ENCODE measurements at regions not wholly inside any gene's neighbourhood (a gene's known extent, or its start where the extent isn't known, plus 50 kb on each side); places are given as distances from the start of the nearest gene placed in this dataset.

DNA sequence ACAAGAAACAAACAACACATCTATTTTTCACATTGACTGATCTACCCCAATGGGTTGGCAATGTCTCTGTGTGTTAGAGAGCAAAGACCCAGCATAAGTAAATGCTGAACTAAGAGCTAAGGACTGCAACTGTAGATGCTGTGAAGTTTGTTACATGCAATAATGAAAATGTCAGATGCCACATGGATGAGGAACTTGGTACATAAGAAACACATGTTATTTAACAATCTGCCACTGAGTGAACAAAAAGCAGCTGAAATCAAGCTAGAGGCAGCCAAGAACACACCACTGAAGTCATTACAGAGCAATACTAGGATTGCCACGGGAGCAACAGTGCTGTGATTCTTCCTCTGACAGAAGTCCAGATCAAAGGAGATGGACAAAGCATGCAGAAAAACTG is 389.4 kb downstream of the CDH2 start:
- Histone ChIP-seq H3K4me3 (ENCODE audit: low read depth in 2 of 2, low read length in 2 of 2) (no peak overlapping the region), H3K27ac (ENCODE audit: low read length) (no peak overlapping the region), H3K27me3 (ENCODE audit: control insufficient read depth, insufficient read depth, low read length) (no peaks in the 10 kb centered on the region), H3K36me3 (ENCODE audit: control insufficient read depth, insufficient read depth, low read length) (no peaks in the 10 kb centered on the region), H3K9me3 (ENCODE audit: control insufficient read depth, insufficient read depth, low read depth, low read length) (no peaks in the 10 kb centered on the region), H3K4me1 (ENCODE audit: control insufficient read depth, insufficient read depth, low read length) (no peaks in the 10 kb centered on the region)
- DNase-seq (ENCODE audit: low read depth, low spot score): no peak
- ATAC-seq: no peak
- ChIA-PET POLR2A (no interaction called here), CTCF (no interaction called here)
- in situ Hi-C loops (cut with HindIII; ENCODE audit: low pct_unique_long_range_greater_than_20kb, low sequenced_read_pairs) (no loop called here), intact Hi-C loops (cut with micrococcal nuclease; ENCODE audit: unreplicated experiment) (no loop called here)
- no peak for TF ChIP-seq POLR2AphosphoS5 (IDR thresholded peaks at IDR 0.05; ENCODE audit: low read depth, low read length)
- no TSS peak for BruUV-seq (replicated peaks)

DNA sequence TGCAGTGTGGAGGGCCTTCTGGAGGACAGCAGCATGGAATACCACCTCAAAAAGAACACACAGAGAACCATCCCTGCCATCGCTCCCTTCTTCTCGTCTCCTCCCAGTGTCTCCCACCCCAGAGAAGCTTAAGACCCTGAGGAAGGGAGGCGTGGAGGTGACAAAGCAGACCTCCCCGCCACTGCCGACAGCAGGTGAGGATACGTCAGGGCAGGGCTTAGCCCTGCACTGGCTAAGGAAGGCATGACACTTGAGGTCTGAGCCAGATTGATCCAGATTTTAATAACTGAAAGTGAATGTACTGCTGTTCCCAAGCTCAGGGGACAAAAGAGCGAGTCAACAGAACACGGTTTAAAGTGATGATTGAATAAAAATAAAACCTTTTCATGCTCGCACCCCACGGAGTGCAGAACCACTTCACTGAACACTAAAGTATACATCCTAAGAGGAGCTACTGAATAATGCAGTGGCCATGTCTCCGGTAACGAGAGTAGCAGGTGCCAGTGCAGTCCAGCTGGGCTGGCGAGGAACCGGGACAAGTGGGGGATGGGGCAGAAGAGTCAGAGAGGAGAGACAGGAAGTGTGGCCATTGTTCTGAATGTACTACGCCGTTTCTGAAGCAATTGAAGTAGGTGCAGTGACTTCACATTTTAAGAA is 391.0 kb downstream of the CDH2 start:
- DNase-seq (ENCODE audit: low read depth, low spot score): no peak
- no peaks in the 10 kb centered on the region for H3K9me3 ChIP-seq (ENCODE audit: control insufficient read depth, insufficient read depth, low read depth, low read length)
- no peaks in the 10 kb centered on the region for H3K27me3 ChIP-seq (ENCODE audit: control insufficient read depth, insufficient read depth, low read length)
- BruUV-seq (replicated peaks): no TSS peak
- in situ Hi-C loops (cut with HindIII; ENCODE audit: low pct_unique_long_range_greater_than_20kb, low sequenced_read_pairs): no loop called here
- no peaks in the 10 kb centered on the region for H3K4me1 ChIP-seq (ENCODE audit: control insufficient read depth, insufficient read depth, low read length)
- intact Hi-C loops (cut with micrococcal nuclease; ENCODE audit: unreplicated experiment): no loop called here
- ChIA-PET CTCF (no interaction called here), POLR2A (no interaction called here)
- TF ChIP-seq SIN3A (IDR thresholded peaks at IDR 0.05; ENCODE audit: borderline replicate concordance, insufficient read depth, low read depth, low read length): no peak
- no peak for TF ChIP-seq TCF7L2 (IDR thresholded peaks at IDR 0.05; ENCODE audit: low read depth, low read length)
- TF ChIP-seq, protein P1, sequence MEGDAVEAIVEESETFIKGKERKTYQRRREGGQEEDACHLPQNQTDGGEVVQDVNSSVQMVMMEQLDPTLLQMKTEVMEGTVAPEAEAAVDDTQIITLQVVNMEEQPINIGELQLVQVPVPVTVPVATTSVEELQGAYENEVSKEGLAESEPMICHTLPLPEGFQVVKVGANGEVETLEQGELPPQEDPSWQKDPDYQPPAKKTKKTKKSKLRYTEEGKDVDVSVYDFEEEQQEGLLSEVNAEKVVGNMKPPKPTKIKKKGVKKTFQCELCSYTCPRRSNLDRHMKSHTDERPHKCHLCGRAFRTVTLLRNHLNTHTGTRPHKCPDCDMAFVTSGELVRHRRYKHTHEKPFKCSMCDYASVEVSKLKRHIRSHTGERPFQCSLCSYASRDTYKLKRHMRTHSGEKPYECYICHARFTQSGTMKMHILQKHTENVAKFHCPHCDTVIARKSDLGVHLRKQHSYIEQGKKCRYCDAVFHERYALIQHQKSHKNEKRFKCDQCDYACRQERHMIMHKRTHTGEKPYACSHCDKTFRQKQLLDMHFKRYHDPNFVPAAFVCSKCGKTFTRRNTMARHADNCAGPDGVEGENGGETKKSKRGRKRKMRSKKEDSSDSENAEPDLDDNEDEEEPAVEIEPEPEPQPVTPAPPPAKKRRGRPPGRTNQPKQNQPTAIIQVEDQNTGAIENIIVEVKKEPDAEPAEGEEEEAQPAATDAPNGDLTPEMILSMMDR (IDR thresholded peaks at IDR 0.05): no peak
- TF ChIP-seq REST (IDR thresholded peaks at IDR 0.05; ENCODE audit: insufficient read depth in 1 of 2, low read depth in 2 of 2, low read length in 1 of 2): no peak
- no peak for TF ChIP-seq POLR2AphosphoS5 (IDR thresholded peaks at IDR 0.05; ENCODE audit: low read depth, low read length)
- no peak for ATAC-seq
- no peaks in the 10 kb centered on the region for H3K36me3 ChIP-seq (ENCODE audit: control insufficient read depth, insufficient read depth, low read length)
- H3K27ac ChIP-seq (ENCODE audit: low read length): no peak overlapping the region
- H3K4me3 ChIP-seq (ENCODE audit: low read depth in 2 of 2, low read length in 2 of 2): no peak overlapping the region

- Histone ChIP-seq H3K36me3 (ENCODE audit: control insufficient read depth, insufficient read depth, low read length) (no peaks in the 10 kb centered on the region), H3K4me1 (ENCODE audit: control insufficient read depth, insufficient read depth, low read length) (no peaks in the 10 kb centered on the region), H3K9me3 (ENCODE audit: control insufficient read depth, insufficient read depth, low read depth, low read length) (no peaks in the 10 kb centered on the region), H3K27me3 (ENCODE audit: control insufficient read depth, insufficient read depth, low read length) (no peaks in the 10 kb centered on the region), H3K27ac (ENCODE audit: low read length) (no peak overlapping the region), H3K4me3 (ENCODE audit: low read depth in 2 of 2, low read length in 2 of 2) (no peak overlapping the region)
- intact Hi-C loops (cut with micrococcal nuclease; ENCODE audit: unreplicated experiment): no loop called here
- no TSS peak for BruUV-seq (replicated peaks)
- CTCF ChIA-PET: no interaction called here
- in situ Hi-C loops (cut with HindIII; ENCODE audit: low pct_unique_long_range_greater_than_20kb, low sequenced_read_pairs): no loop called here
- no peak for DNase-seq (ENCODE audit: low read depth, low spot score)
- POLR2A ChIA-PET: no interaction called here
- no peak for TF ChIP-seq TCF7L2 (IDR thresholded peaks at IDR 0.05; ENCODE audit: low read depth, low read length)
- TF ChIP-seq POLR2AphosphoS5 (IDR thresholded peaks at IDR 0.05; ENCODE audit: low read depth, low read length): no peak
- no peak for TF ChIP-seq SIN3A (IDR thresholded peaks at IDR 0.05; ENCODE audit: borderline replicate concordance, insufficient read depth, low read depth, low read length)
- TF ChIP-seq, protein P1 (IDR thresholded peaks at IDR 0.05): no peak
- no peak for TF ChIP-seq REST (IDR thresholded peaks at IDR 0.05; ENCODE audit: insufficient read depth in 1 of 2, low read depth in 2 of 2, low read length in 1 of 2)
- ATAC-seq: no peak
Measured at GRCh38 chr18:27780061-27780745, 396.7 kb downstream of the CDH2 start.

All from Panc1 (cell line).